Osteoblast (primary cell): ENCODE measurements at regions not wholly inside any gene's neighbourhood (a gene's known extent, or its start where the extent isn't known, plus 50 kb on each side); places are given as distances from the start of the nearest gene placed in this dataset.

ENCODE experiments used
- DNase-seq: peaks from one replicate; pipeline ENCODE4 v3.0.0; 2011; ENCODE audit warnings: low spot score, mixed read lengths; ENCODE audit not compliant: insufficient read length; ENCODE audit errors: missing footprints
- H2AFZ ChIP-seq: 2 replicates; pipeline ENCODE4 v1.6.0; 2011; ENCODE audit warnings: mild to moderate bottlenecking, low read length
- H3K27ac ChIP-seq: 2 replicates; pipeline ENCODE4 v1.5.1; 2011; ENCODE audit warnings: mild to moderate bottlenecking, low read depth, low read length, moderate library complexity
- H3K27me3 ChIP-seq: 2 replicates; pipeline ENCODE4 v1.6.0; 2012; ENCODE audit warnings: mild to moderate bottlenecking, control low read depth, inconsistent platforms, low read length, moderate library complexity; ENCODE audit not compliant: insufficient read depth
- H3K36me3 ChIP-seq: 2 replicates; pipeline ENCODE4 v1.5.1; 2011; ENCODE audit warnings: mild to moderate bottlenecking, low read length, control low read depth, moderate library complexity; ENCODE audit not compliant: insufficient read depth
- H3K4me1 ChIP-seq: 2 replicates; pipeline ENCODE4 v1.5.1; 2011; ENCODE audit warnings: mild to moderate bottlenecking, low read length, control low read depth, moderate library complexity; ENCODE audit not compliant: insufficient read depth
- H3K4me2 ChIP-seq: 2 replicates; pipeline ENCODE4 v1.6.0; 2011; ENCODE audit warnings: mild to moderate bottlenecking, low read length; ENCODE audit not compliant: insufficient read depth
- H3K4me3 ChIP-seq: fragments of 200-600 bp; sonication (generic); 3 replicates; pipeline ENCODE4 v1.5.1; 2012; ENCODE audit warnings: mild to moderate bottlenecking, low read length, inconsistent platforms; ENCODE audit not compliant: insufficient read depth
- H3K79me2 ChIP-seq: 2 replicates; pipeline ENCODE4 v1.6.0; 2012; ENCODE audit warnings: mild to moderate bottlenecking, low read length, control low read depth, inconsistent platforms; ENCODE audit not compliant: insufficient read depth
- H3K9me3 ChIP-seq: 2 replicates; pipeline ENCODE4 v1.5.1; 2011; ENCODE audit warnings: low read depth, low read length, control low read depth
- H4K20me1 ChIP-seq: 2 replicates; pipeline ENCODE4 v1.6.0; 2012; ENCODE audit warnings: mild to moderate bottlenecking, low read length, control low read depth; ENCODE audit not compliant: insufficient read depth
- CTCF ChIP-seq: IDR thresholded peaks from 2 replicates; pipeline ENCODE4 v1.5.1; 2011; ENCODE audit warnings: mild to moderate bottlenecking, low read depth, low read length, moderate library complexity; ENCODE audit errors: extremely low read depth

GRCh38 chr9:8062459-8062858, 262.9 kb upstream of the DMAC1 start:
- no peak overlapping the region for H3K4me2 ChIP-seq

GRCh38 chr9:8053501-8053900, 253.9 kb upstream of the DMAC1 start:
- Histone ChIP-seq H3K4me3 (no peak overlapping the region), H3K79me2 (no peaks in the 10 kb centered on the region), H4K20me1 (no peaks in the 10 kb centered on the region), H2AFZ (no peak overlapping the region), H3K4me1 (no peaks in the 10 kb centered on the region), H3K9me3 (peaks cover 3% of the 10 kb centered on the region), H3K36me3 (no peaks in the 10 kb centered on the region), H3K27me3 (no peaks in the 10 kb centered on the region), H3K4me2 (no peak overlapping the region), H3K27ac (no peak overlapping the region)
- no peak for DNase-seq
- TF ChIP-seq CTCF: no peak

More at GRCh38 chr9:8062459-8062858, 262.9 kb upstream of the DMAC1 start:
- H3K27ac ChIP-seq: no peak overlapping the region
- no peaks in the 10 kb centered on the region for H3K36me3 ChIP-seq
- no peaks in the 10 kb centered on the region for H3K4me1 ChIP-seq
- no peak for TF ChIP-seq CTCF
- no peaks in the 10 kb centered on the region for H3K27me3 ChIP-seq
- DNase-seq: no peak
- H2AFZ ChIP-seq: no peak overlapping the region
- H3K4me3 ChIP-seq: no peak overlapping the region
- H3K79me2 ChIP-seq: no peaks in the 10 kb centered on the region
- H3K9me3 ChIP-seq: peaks cover 2% of the 10 kb centered on the region
- no peaks in the 10 kb centered on the region for H4K20me1 ChIP-seq

DNA sequence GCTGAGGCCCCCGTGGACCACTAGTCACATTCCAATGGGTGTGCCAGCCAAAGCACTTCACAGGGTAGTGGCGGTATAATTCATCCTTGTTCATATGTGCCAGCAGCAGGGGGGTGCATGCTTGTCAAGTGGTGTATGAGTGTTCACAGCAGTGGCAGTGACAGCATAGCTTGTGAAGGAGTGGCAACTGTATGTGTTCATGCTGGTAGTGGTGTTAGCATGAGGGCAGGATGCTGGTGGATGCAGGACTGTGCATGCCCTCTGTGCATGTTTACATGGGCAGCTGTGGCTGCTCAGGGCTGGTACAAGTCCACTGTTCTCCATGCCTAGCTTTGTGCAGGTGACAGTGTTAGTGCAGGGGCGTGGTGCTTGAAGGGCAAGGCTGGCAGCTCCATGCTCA, 253.4 kb upstream of the DMAC1 start:
- H4K20me1 ChIP-seq: no peaks in the 10 kb centered on the region
- H2AFZ ChIP-seq: no peak overlapping the region
- H3K9me3 ChIP-seq: peaks cover 3% of the 10 kb centered on the region
- H3K27ac ChIP-seq: no peak overlapping the region
- no peaks in the 10 kb centered on the region for H3K4me1 ChIP-seq
- no peak overlapping the region for H3K4me2 ChIP-seq
- no peak overlapping the region for H3K4me3 ChIP-seq
- no peak for DNase-seq
- no peaks in the 10 kb centered on the region for H3K79me2 ChIP-seq
- no peaks in the 10 kb centered on the region for H3K36me3 ChIP-seq
- no peaks in the 10 kb centered on the region for H3K27me3 ChIP-seq
- TF ChIP-seq CTCF: no peak

DNA sequence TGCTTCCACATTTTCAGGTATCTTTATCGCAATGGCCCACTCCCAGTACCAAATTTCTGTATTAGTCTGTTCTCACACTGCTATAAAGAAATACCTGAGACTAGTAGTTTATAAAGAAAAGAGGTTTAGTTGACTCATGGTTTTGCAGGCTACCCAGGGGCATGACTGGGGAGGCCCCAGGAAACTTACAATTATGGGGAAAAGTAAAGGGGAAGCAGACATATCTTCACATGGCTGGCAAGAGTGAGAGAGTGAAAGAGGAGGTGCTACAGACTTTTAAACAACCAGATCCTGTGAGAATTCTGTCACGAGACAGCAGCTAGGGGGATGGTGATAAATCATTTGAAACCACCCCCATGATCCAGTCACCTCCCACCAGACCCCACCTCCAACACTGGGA, 238.2 kb upstream of the DMAC1 start:
- no peak for DNase-seq
- Histone ChIP-seq H3K4me1 (no peaks in the 10 kb centered on the region), H3K27me3 (no peaks in the 10 kb centered on the region), H3K79me2 (no peaks in the 10 kb centered on the region), H3K27ac (no peak overlapping the region), H4K20me1 (no peaks in the 10 kb centered on the region), H2AFZ (no peak overlapping the region), H3K36me3 (no peaks in the 10 kb centered on the region), H3K4me2 (no peak overlapping the region), H3K4me3 (no peak overlapping the region), H3K9me3 (no peaks in the 10 kb centered on the region)
- no peak for TF ChIP-seq CTCF
